ENCODE measurements at regions not wholly inside any gene's neighbourhood (a gene's known extent, or its start where the extent isn't known, plus 50 kb on each side); places are given as distances from the start of the nearest gene placed in this dataset.

GRCh38 chr12:4849115-4849541 is 60.6 kb upstream of the KCNA1 start:
- peak; percentile 49 for DNase-seq (ENCODE audit: low read depth)
- TF ChIP-seq CTCF (IDR thresholded peaks at IDR 0.05; ENCODE audit: insufficient read depth, low read depth, low read length, missing control alignments): peak; percentile 67
- H3K4me3 ChIP-seq (ENCODE audit: low read depth, low read length): no peak overlapping the region

- no peak for TF ChIP-seq CTCF (IDR thresholded peaks at IDR 0.05; ENCODE audit: insufficient read depth, low read depth, low read length, missing control alignments)
- no peak for DNase-seq (ENCODE audit: low read depth)
- no peak overlapping the region for H3K4me3 ChIP-seq (ENCODE audit: low read depth, low read length)
Measured at GRCh38 chr12:4849795-4850345, 59.8 kb upstream of the KCNA1 start.

- DNase-seq (ENCODE audit: low read depth): no peak
- H3K4me3 ChIP-seq (ENCODE audit: low read depth, low read length): no peak overlapping the region
- TF ChIP-seq CTCF (IDR thresholded peaks at IDR 0.05; ENCODE audit: insufficient read depth, low read depth, low read length, missing control alignments): no peak
Measured at GRCh38 chr12:4850857-4851380, 58.8 kb upstream of the KCNA1 start.

GRCh38 chr12:4852308-4852707 is 57.4 kb upstream of the KCNA1 start:
- no peak for DNase-seq (ENCODE audit: low read depth)
- no peak for TF ChIP-seq CTCF (IDR thresholded peaks at IDR 0.05; ENCODE audit: insufficient read depth, low read depth, low read length, missing control alignments)
- H3K4me3 ChIP-seq (ENCODE audit: low read depth, low read length): no peak overlapping the region

GRCh38 chr12:4852911-4853310 is 56.8 kb upstream of the KCNA1 start:
- H3K4me3 ChIP-seq (ENCODE audit: low read depth, low read length): no peak overlapping the region
- TF ChIP-seq CTCF (IDR thresholded peaks at IDR 0.05; ENCODE audit: insufficient read depth, low read depth, low read length, missing control alignments): no peak
- DNase-seq (ENCODE audit: low read depth): no peak

- peak; percentile 66 for TF ChIP-seq CTCF (IDR thresholded peaks at IDR 0.05; ENCODE audit: insufficient read depth, low read depth, low read length, missing control alignments)
- DNase-seq (ENCODE audit: low read depth): peak; percentile 86
- H3K4me3 ChIP-seq (ENCODE audit: low read depth, low read length): no peak overlapping the region
Measured at GRCh38 chr12:4855121-4855924, 54.4 kb upstream of the KCNA1 start.
